Ishikawa (cell line): ENCODE measurements at regions not wholly inside any gene's neighbourhood (a gene's known extent, or its start where the extent isn't known, plus 50 kb on each side); places are given as distances from the start of the nearest gene placed in this dataset.

Source experiments
- CEBPB ChIP-seq: IDR thresholded peaks from 2 replicates; pipeline ENCODE4 v1.6.1; 2012
- CREB1 ChIP-seq: IDR thresholded peaks from 2 replicates; pipeline ENCODE4 v1.6.1; 2012; ENCODE audit warnings: low read depth
- EGR1 ChIP-seq: IDR thresholded peaks from 2 replicates; pipeline ENCODE4 v1.6.1; 2012
- EP300 ChIP-seq: IDR thresholded peaks from 2 replicates; pipeline ENCODE4 v1.6.1; 2012; ENCODE audit warnings: borderline replicate concordance
- FOXM1 ChIP-seq: IDR thresholded peaks from 2 replicates; pipeline ENCODE4 v1.6.1; 2012; ENCODE audit warnings: low read depth, borderline replicate concordance
- NFIC ChIP-seq: IDR thresholded peaks from 2 replicates; pipeline ENCODE4 v1.6.1; 2012
- RAD21 ChIP-seq: IDR thresholded peaks from 2 replicates; pipeline ENCODE4 v1.6.1; 2012; ENCODE audit warnings: low read depth
- TAF1 ChIP-seq: IDR thresholded peaks from 2 replicates; pipeline ENCODE4 v1.6.1; 2012; ENCODE audit warnings: low read depth, mild to moderate bottlenecking
- TCF12 ChIP-seq: IDR thresholded peaks from 2 replicates; pipeline ENCODE4 v1.6.1; 2012; ENCODE audit warnings: low read depth
- TEAD4 ChIP-seq: IDR thresholded peaks from 2 replicates; pipeline ENCODE4 v1.6.1; 2012
- YY1 ChIP-seq: IDR thresholded peaks from 2 replicates; pipeline ENCODE4 v1.6.1; 2012; ENCODE audit warnings: low read depth
- ZBTB7A ChIP-seq: IDR thresholded peaks from 2 replicates; pipeline ENCODE4 v1.6.1; 2012; ENCODE audit warnings: low read depth
- TF ChIP-seq, protein P1 (sequence below): IDR thresholded peaks from 2 replicates; pipeline ENCODE4 v1.6.1; 2012
- TF ChIP-seq, protein P2 (sequence below): IDR thresholded peaks from 2 replicates; pipeline ENCODE4 v1.6.1; 2012
- TF ChIP-seq, protein P3 (sequence below): IDR thresholded peaks from 2 replicates; pipeline ENCODE4 v1.6.1; 2012; ENCODE audit warnings: low read depth, mild to moderate bottlenecking

DNA sequence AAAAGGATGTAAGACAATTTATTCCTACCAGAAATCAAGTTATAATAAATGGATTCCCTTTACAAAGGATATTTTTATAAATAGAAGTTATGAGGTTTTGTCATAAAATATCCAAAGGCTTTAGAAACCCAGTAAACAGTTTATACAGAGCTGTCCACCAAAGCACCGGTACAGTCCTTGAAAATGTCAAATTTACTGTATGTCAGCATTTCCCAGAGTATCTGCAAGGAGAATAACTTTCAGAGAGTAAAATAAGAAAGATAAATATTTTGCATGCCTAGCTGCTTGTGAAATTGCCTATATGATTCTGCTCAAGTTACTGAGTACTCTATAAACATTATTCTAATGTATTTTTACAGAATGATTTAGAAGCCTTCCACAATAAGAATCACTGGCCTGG lies 923.3 kb upstream of the DDX18 start:
- TF ChIP-seq FOXM1, result no peak

DNA sequence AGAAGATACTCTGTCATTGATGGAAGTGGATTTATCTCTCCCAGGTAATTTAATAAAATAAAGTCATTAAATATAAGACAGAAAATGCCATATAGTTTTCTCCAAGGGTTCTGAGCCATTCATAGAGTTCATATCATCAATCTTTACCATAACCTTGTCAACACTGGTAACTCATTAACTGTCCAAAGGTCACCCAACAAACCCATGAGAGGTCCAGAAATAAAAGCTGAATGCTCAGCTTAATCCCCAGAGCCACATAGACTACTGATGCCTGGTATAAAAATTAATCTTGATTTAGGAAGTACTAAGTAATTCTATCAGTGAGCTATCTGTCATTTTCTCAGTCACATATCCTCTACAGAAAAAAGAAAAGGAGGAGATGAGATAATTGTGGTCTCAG lies 903.0 kb upstream of the DDX18 start:
- TF ChIP-seq CEBPB (no peak), TCF12 (no peak), CREB1 (no peak), YY1 (no peak), EP300 (no peak), RAD21 (no peak), EGR1 (no peak), TEAD4 (no peak), FOXM1 (no peak), NFIC (no peak)
- TF ChIP-seq, protein P1, sequence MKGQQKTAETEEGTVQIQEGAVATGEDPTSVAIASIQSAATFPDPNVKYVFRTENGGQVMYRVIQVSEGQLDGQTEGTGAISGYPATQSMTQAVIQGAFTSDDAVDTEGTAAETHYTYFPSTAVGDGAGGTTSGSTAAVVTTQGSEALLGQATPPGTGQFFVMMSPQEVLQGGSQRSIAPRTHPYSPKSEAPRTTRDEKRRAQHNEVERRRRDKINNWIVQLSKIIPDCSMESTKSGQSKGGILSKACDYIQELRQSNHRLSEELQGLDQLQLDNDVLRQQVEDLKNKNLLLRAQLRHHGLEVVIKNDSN, result no peak
- TF ChIP-seq, protein P2, sequence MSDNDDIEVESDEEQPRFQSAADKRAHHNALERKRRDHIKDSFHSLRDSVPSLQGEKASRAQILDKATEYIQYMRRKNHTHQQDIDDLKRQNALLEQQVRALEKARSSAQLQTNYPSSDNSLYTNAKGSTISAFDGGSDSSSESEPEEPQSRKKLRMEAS, result no peak
- TF ChIP-seq, protein P3, sequence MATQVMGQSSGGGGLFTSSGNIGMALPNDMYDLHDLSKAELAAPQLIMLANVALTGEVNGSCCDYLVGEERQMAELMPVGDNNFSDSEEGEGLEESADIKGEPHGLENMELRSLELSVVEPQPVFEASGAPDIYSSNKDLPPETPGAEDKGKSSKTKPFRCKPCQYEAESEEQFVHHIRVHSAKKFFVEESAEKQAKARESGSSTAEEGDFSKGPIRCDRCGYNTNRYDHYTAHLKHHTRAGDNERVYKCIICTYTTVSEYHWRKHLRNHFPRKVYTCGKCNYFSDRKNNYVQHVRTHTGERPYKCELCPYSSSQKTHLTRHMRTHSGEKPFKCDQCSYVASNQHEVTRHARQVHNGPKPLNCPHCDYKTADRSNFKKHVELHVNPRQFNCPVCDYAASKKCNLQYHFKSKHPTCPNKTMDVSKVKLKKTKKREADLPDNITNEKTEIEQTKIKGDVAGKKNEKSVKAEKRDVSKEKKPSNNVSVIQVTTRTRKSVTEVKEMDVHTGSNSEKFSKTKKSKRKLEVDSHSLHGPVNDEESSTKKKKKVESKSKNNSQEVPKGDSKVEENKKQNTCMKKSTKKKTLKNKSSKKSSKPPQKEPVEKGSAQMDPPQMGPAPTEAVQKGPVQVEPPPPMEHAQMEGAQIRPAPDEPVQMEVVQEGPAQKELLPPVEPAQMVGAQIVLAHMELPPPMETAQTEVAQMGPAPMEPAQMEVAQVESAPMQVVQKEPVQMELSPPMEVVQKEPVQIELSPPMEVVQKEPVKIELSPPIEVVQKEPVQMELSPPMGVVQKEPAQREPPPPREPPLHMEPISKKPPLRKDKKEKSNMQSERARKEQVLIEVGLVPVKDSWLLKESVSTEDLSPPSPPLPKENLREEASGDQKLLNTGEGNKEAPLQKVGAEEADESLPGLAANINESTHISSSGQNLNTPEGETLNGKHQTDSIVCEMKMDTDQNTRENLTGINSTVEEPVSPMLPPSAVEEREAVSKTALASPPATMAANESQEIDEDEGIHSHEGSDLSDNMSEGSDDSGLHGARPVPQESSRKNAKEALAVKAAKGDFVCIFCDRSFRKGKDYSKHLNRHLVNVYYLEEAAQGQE, result no peak

DNA sequence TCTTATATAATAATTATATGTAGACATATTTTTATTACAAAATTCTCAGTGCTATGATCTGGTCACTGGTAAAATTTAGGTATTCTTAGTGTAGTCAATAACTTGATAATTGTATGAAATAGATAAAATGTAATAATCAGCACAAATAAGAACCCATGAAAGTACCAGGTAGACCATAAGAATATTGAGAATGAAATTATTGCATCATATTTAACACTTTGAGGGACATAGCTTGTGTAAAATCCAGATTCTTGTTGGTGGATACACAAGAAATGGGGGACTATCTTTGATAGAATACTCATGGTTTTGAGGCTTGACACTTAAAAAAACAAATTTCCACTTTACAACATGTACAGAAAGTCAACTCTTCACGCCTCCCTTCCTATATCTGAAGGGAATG lies 898.8 kb upstream of the DDX18 start:
- TF ChIP-seq YY1, result no peak
- TF ChIP-seq ZBTB7A, result no peak
- no peak for TF ChIP-seq TCF12
- TF ChIP-seq, protein P1, result no peak
- TF ChIP-seq CEBPB, result no peak
- no peak for TF ChIP-seq FOXM1
- TF ChIP-seq, protein P2, result no peak
- no peak for TF ChIP-seq TAF1
- TF ChIP-seq, protein P3, result no peak
- TF ChIP-seq NFIC, result no peak
- no peak for TF ChIP-seq TEAD4
- TF ChIP-seq RAD21, result no peak
- no peak for TF ChIP-seq EGR1
- TF ChIP-seq CREB1, result no peak
- no peak for TF ChIP-seq EP300

DNA sequence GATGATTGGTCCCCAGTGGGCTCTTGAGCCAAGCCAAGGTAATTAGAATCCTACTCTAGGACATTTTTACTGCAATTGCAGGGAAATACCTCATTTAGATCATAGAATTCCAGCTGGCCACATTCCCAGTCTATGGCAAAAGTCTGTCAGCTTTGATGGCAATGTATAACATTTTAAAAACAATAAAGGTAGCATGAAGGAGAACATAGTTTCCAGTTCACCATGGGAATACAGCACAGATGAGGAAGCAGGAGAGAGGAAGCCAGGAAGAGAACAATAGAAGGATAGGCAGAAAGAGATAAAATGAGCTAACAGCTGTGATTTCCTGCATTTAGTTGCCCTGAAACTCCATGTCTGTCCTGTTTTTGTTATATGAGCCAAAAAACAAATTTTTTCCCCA lies 897.3 kb upstream of the DDX18 start:
- TF ChIP-seq RAD21 (no peak), CEBPB (no peak), TAF1 (no peak), TEAD4 (no peak), EP300 (no peak), YY1 (no peak), EGR1 (no peak), FOXM1 (no peak), CREB1 (no peak), TCF12 (no peak), ZBTB7A (no peak), NFIC (no peak)
- TF ChIP-seq, protein P3, result no peak
- TF ChIP-seq, protein P2, result no peak
- TF ChIP-seq, protein P1, result no peak
